Keratinocyte (primary cell): ENCODE measurements at regions not wholly inside any gene's neighbourhood (a gene's known extent, or its start where the extent isn't known, plus 50 kb on each side); places are given as distances from the start of the nearest gene placed in this dataset.

Experiments used
- DNase-seq: peaks from one replicate; pipeline ENCODE4 v3.0.0-alpha.2; 2011; ENCODE audit warnings: low read depth, missing footprints, low spot score
- FAIRE-seq: peaks from 2 replicates; lab custom pipeline; 2011; peaks lifted over from hg19 to GRCh38; lab: Jason Lieb, UNC
- H2AFZ ChIP-seq: 2 replicates; pipeline ENCODE4 v1.6.0; 2012; ENCODE audit warnings: low read length, control low read depth, inconsistent platforms; ENCODE audit not compliant: control insufficient read depth
- H3K27ac ChIP-seq: 2 replicates; pipeline ENCODE4 v1.5.1; 2011; ENCODE audit warnings: low read length; ENCODE audit not compliant: control insufficient read depth, insufficient read depth
- H3K27me3 ChIP-seq: 3 replicates; pipeline ENCODE4 v1.6.0; 2011; ENCODE audit warnings: low read length; ENCODE audit not compliant: control insufficient read depth, insufficient read depth; ENCODE audit errors: extremely low read depth
- H3K36me3 ChIP-seq, 2 experiments: 2 replicates in 1 of 2; 3 replicates in 1 of 2; pipeline ENCODE4 v1.5.1; 2011; ENCODE audit warnings: low read length in 2 of 2, mild to moderate bottlenecking in 1 of 2; ENCODE audit not compliant: control insufficient read depth in 2 of 2, insufficient read depth in 2 of 2; ENCODE audit errors: extremely low read depth in 1 of 2
- H3K4me1 ChIP-seq: 3 replicates; pipeline ENCODE4 v1.5.1; 2011; ENCODE audit warnings: low read length; ENCODE audit not compliant: control insufficient read depth, insufficient read depth; ENCODE audit errors: extremely low read depth
- H3K4me2 ChIP-seq: 3 replicates; pipeline ENCODE4 v1.6.0; 2011; ENCODE audit warnings: low read depth, low read length; ENCODE audit not compliant: control insufficient read depth, insufficient read depth; ENCODE audit errors: extremely low read depth
- H3K4me3 ChIP-seq, 3 experiments: fragments of 200-600 bp in 1 of 3; sonication (generic) in 1 of 3; 2 replicates in 2 of 3; 3 replicates in 1 of 3; pipeline ENCODE4 v1.5.1; 2011 to 2016; ENCODE audit warnings: low read length in 3 of 3, mild to moderate bottlenecking in 3 of 3, control low read depth in 2 of 3, inconsistent platforms in 1 of 3, low read depth in 1 of 3, mixed read lengths in 1 of 3, mixed run types in 1 of 3, moderate library complexity in 1 of 3; ENCODE audit not compliant: control insufficient read depth in 2 of 3, insufficient read depth in 2 of 3; ENCODE audit errors: extremely low read depth in 1 of 3
- H3K79me2 ChIP-seq: 2 replicates; pipeline ENCODE4 v1.6.0; 2012; ENCODE audit warnings: low read length; ENCODE audit not compliant: control insufficient read depth, insufficient read depth
- H3K9ac ChIP-seq: 3 replicates; pipeline ENCODE4 v1.6.0; 2011; ENCODE audit warnings: low read length; ENCODE audit not compliant: control insufficient read depth, insufficient read depth; ENCODE audit errors: extremely low read depth
- H3K9me1 ChIP-seq: 3 replicates; pipeline ENCODE4 v1.6.0; 2011; ENCODE audit warnings: low read length; ENCODE audit not compliant: control insufficient read depth, insufficient read depth; ENCODE audit errors: extremely low read depth
- H3K9me3 ChIP-seq: 2 replicates; pipeline ENCODE4 v1.5.1; 2012; ENCODE audit warnings: low read depth, low read length; ENCODE audit not compliant: control insufficient read depth
- H4K20me1 ChIP-seq: 3 replicates; pipeline ENCODE4 v1.6.0; 2011; ENCODE audit warnings: low read length; ENCODE audit not compliant: control insufficient read depth, insufficient read depth; ENCODE audit errors: extremely low read depth
- CTCF ChIP-seq, 3 experiments: IDR thresholded peaks in 1 of 3; conservative IDR thresholded peaks in 1 of 3; optimal IDR thresholded peaks in 1 of 3; 2 replicates in 2 of 3; 3 replicates in 1 of 3; pipeline versions ENCODE3 to v1.5.1; 2011; ENCODE audit warnings: low read length in 3 of 3, mild to moderate bottlenecking in 3 of 3, moderate library complexity in 2 of 3, control low read depth in 1 of 3, inconsistent platforms in 1 of 3; ENCODE audit not compliant: insufficient read depth in 2 of 3; ENCODE audit errors: extremely low read depth in 1 of 3
- EZH2 ChIP-seq: IDR thresholded peaks from one replicate; pipeline ENCODE4 v1.6.1; 2012; ENCODE audit warnings: inconsistent platforms, mild to moderate bottlenecking, low read length, moderate library complexity
- dilution Hi-C: fragments of 300-500 bp; cut with MboI; formaldehyde crosslinking; loops from one replicate; pipeline ENCODE4 v1.7.0; 2020; ENCODE audit warnings: low sequenced_read_pairs; ENCODE audit not compliant: extremely low pct_ligation_motif_present

- TF ChIP-seq EZH2 (no peak), CTCF (optimal IDR thresholded peaks at IDR 0.05 in 1 of 3, IDR thresholded peaks at IDR 0.05 in 1 of 3, conservative IDR thresholded peaks at IDR 0.05 in 1 of 3; ENCODE audit: extremely low read depth in 1 of 3, insufficient read depth in 2 of 3, low read length in 3 of 3) (no peak)
- Histone ChIP-seq H3K27ac (no peak overlapping the region), H2AFZ (no peak overlapping the region), H3K79me2 (no peaks in the 10 kb centered on the region), H3K9ac (no peak overlapping the region), H3K9me1 (no peaks in the 10 kb centered on the region), H3K4me1 (no peaks in the 10 kb centered on the region), H3K36me3 (no peaks in the 10 kb centered on the region), H3K4me3 (no peak overlapping the region), H4K20me1 (no peaks in the 10 kb centered on the region), H3K9me3 (no peaks in the 10 kb centered on the region), H3K27me3 (no peaks in the 10 kb centered on the region), H3K4me2 (no peak overlapping the region)
- FAIRE-seq, result no peak
- DNase-seq, result no peak
- dilution Hi-C loops, result no loop called here
These were observed 122.9 kb upstream of the MYO3A start for GRCh38 chr10:25811052-25811685.

- H3K79me2 ChIP-seq, result no peaks in the 10 kb centered on the region
- H4K20me1 ChIP-seq, result no peaks in the 10 kb centered on the region
- H3K36me3 ChIP-seq, result no peaks in the 10 kb centered on the region
- no peak overlapping the region for H3K9ac ChIP-seq
- no peaks in the 10 kb centered on the region for H3K4me1 ChIP-seq
- H2AFZ ChIP-seq, result no peak overlapping the region
- TF ChIP-seq CTCF (optimal IDR thresholded peaks at IDR 0.05 in 1 of 3, IDR thresholded peaks at IDR 0.05 in 1 of 3, conservative IDR thresholded peaks at IDR 0.05 in 1 of 3; ENCODE audit: extremely low read depth in 1 of 3, insufficient read depth in 2 of 3, low read length in 3 of 3) (no peak), EZH2 (no peak)
- no peak overlapping the region for H3K4me3 ChIP-seq
- no peaks in the 10 kb centered on the region for H3K9me3 ChIP-seq
- FAIRE-seq, result no peak
- no peak overlapping the region for H3K4me2 ChIP-seq
- no peak overlapping the region for H3K27ac ChIP-seq
- dilution Hi-C loops, result no loop called here
- H3K27me3 ChIP-seq, result no peaks in the 10 kb centered on the region
- DNase-seq, result no peak
- H3K9me1 ChIP-seq, result no peaks in the 10 kb centered on the region
These were observed 120.5 kb upstream of the MYO3A start for GRCh38 chr10:25813511-25813910.
